ENCODE measurements at regions not wholly inside any gene's neighbourhood (a gene's known extent, or its start where the extent isn't known, plus 50 kb on each side); places are given as distances from the start of the nearest gene placed in this dataset.

- Histone ChIP-seq H2BK120ac (ENCODE audit: low read depth, low read length, poor library complexity, severe bottlenecking) (no peak overlapping the region), H3K23me2 (ENCODE audit: insufficient read length, low read depth, low read length, poor library complexity, severe bottlenecking) (no peaks in the 10 kb centered on the region), H3K4ac (ENCODE audit: low read depth, low read length) (no peak overlapping the region), H2AFZ (ENCODE audit: low read length) (no peak overlapping the region), H2BK15ac (ENCODE audit: low read depth, low read length) (no peak overlapping the region), H2AK5ac (ENCODE audit: insufficient read length, low read length) (no peak overlapping the region), H3K14ac (ENCODE audit: insufficient read depth, low read length) (no peak overlapping the region), H3K4me2 (ENCODE audit: insufficient read depth, insufficient read length, low read length) (no peak overlapping the region), H3K23ac (ENCODE audit: insufficient read length, low read depth, low read length) (no peak overlapping the region), H2BK12ac (ENCODE audit: insufficient read length, low read depth, low read length) (no peak overlapping the region), H4K20me1 (ENCODE audit: control insufficient read depth, insufficient read depth, insufficient read length) (no peaks in the 10 kb centered on the region), H4K5ac (ENCODE audit: insufficient read length, low read depth, low read length) (no peak overlapping the region), H3K27me3 (ENCODE audit: insufficient read depth, low read length) (no peaks in the 10 kb centered on the region), H2BK5ac (ENCODE audit: insufficient read length, low read length) (no peak overlapping the region), H3K18ac (ENCODE audit: insufficient read length, low read depth, low read length) (no peak overlapping the region), H4K8ac (replicated peaks; ENCODE audit: insufficient read length, low read depth, low read length) (no peak overlapping the region), H2BK20ac (ENCODE audit: low read depth, low read length, poor library complexity, severe bottlenecking) (no peak overlapping the region), H3K79me2 (ENCODE audit: insufficient read depth, low read length) (no peaks in the 10 kb centered on the region), H3K9ac (ENCODE audit: extremely low read depth, insufficient read length, low read length) (no peak overlapping the region), H3T11ph (ENCODE audit: low read length) (no peak overlapping the region), H3K79me1 (ENCODE audit: insufficient read depth, low read depth, low read length, poor library complexity, severe bottlenecking) (no peaks in the 10 kb centered on the region), H3K4me1 (ENCODE audit: insufficient read depth, low read length) (no peaks in the 10 kb centered on the region; the same call in 1 of the 2 replicates), H4K91ac (ENCODE audit: insufficient read length, low read depth, low read length) (no peak overlapping the region), H3K27ac (ENCODE audit: insufficient read length, low read depth, low read length) (no peak overlapping the region), H3K9me3 (ENCODE audit: control insufficient read depth, low read depth, low read length) (no peaks in the 10 kb centered on the region), H3K56ac (ENCODE audit: insufficient read length, low read depth, low read length) (no peak overlapping the region)
- peaks cover 27 to 30% of the 10 kb centered on the region in 2 experiments for H3K4me1 Mint-ChIP-seq
- TF ChIP-seq CTCF (conservative IDR thresholded peaks at IDR 0.05), result no peak
- no peak overlapping the region for H3K27ac Mint-ChIP-seq
- no peaks in the 10 kb centered on the region for H3K9me3 Mint-ChIP-seq
- peaks cover 4% of the 10 kb centered on the region for H3K27me3 Mint-ChIP-seq (ENCODE audit: low read depth)
- no peak for DNase-seq
- no peaks in the 10 kb centered on the region for H3K36me3 Mint-ChIP-seq (ENCODE audit: insufficient read depth in 1 of 3, low read depth in 3 of 3)
- no CpG with 5 or more reads among the region's 7 CpGs for WGBS (ENCODE audit: extremely low coverage, insufficient read length, low lambda C conversion rate)
- no peak overlapping the region for H3K4me3 Mint-ChIP-seq
These were observed 214.9 kb downstream of the BARHL2 start for GRCh38 chr1:90502194-90502593.
